ENCODE measurements at regions not wholly inside any gene's neighbourhood (a gene's known extent, or its start where the extent isn't known, plus 50 kb on each side); places are given as distances from the start of the nearest gene placed in this dataset.

GRCh38 chr10:28250782-28251181, 52.1 kb downstream of the MPP7 start:
- no peak for DNase-seq

- DNase-seq, result no peak
Observed at GRCh38 chr10:28250358-28250757, 52.5 kb downstream of the MPP7 start.

GRCh38 chr10:28249512-28249911, 53.4 kb downstream of the MPP7 start:
- no peak for DNase-seq

GRCh38 chr10:28248092-28248491, 54.8 kb downstream of the MPP7 start:
- DNase-seq, result no peak

GRCh38 chr10:28246023-28246422, 56.8 kb downstream of the MPP7 start:
- no peak for DNase-seq

GRCh38 chr10:28243923-28244322, 58.9 kb downstream of the MPP7 start:
- DNase-seq, result no peak

- DNase-seq, result no peak
Observed at GRCh38 chr10:28242555-28243204, 60.2 kb downstream of the MPP7 start.

- peak in 3 of 58 donors; percentile 8 to 27 (median 22) for DNase-seq
Observed at GRCh38 chr10:28241741-28242399, 61.0 kb downstream of the MPP7 start.

- no peak for DNase-seq
Observed at GRCh38 chr10:28240400-28240799, 62.5 kb downstream of the MPP7 start.

GRCh38 chr10:28236591-28236990, 66.3 kb downstream of the MPP7 start:
- DNase-seq, result no peak

- no peak for DNase-seq
Observed at GRCh38 chr10:28220811-28221210, 82.1 kb downstream of the MPP7 start.

- no peak for DNase-seq
Observed at GRCh38 chr10:28219251-28219650, 83.6 kb downstream of the MPP7 start.

GRCh38 chr10:28217848-28218247, 85.0 kb downstream of the MPP7 start:
- peak in 1 of 58 donors; percentile 1 for DNase-seq

GRCh38 chr10:28215930-28216329, 86.9 kb downstream of the MPP7 start:
- DNase-seq, result no peak

- DNase-seq, result no peak
Observed at GRCh38 chr10:28214219-28214618, 88.6 kb downstream of the MPP7 start.

GRCh38 chr10:28211759-28212158, 91.1 kb downstream of the MPP7 start:
- DNase-seq, result no peak

GRCh38 chr10:28207799-28208198, 95.1 kb downstream of the MPP7 start:
- no peak for DNase-seq

- DNase-seq, result no peak
Observed at GRCh38 chr10:28202941-28203352, 99.9 kb downstream of the MPP7 start.

- no peak for DNase-seq
Observed at GRCh38 chr10:28201410-28202400, 101.2 kb downstream of the MPP7 start.

GRCh38 chr10:28200775-28201174, 102.1 kb downstream of the MPP7 start:
- no peak for DNase-seq

GRCh38 chr10:28199941-28200340, 102.9 kb downstream of the MPP7 start:
- no peak for DNase-seq

- DNase-seq, result no peak
Observed at GRCh38 chr10:28190196-28190595, 112.7 kb downstream of the MPP7 start.
